ENCODE measurements at regions not wholly inside any gene's neighbourhood (a gene's known extent, or its start where the extent isn't known, plus 50 kb on each side); places are given as distances from the start of the nearest gene placed in this dataset.

- no peak for TF ChIP-seq CTCF (IDR thresholded peaks at IDR 0.05; ENCODE audit: low read depth, low read length, missing control alignments)
- H3K4me3 ChIP-seq (replicated peaks; ENCODE audit: low read depth, low read length) = no peak overlapping the region
- DNase-seq (ENCODE audit: extremely low read depth, low read depth) = no peak
Measured at GRCh38 chr9:86589273-86589672, 235.1 kb upstream of the TUT7 start.

- no peak for DNase-seq (ENCODE audit: extremely low read depth, low read depth)
- H3K4me3 ChIP-seq (replicated peaks; ENCODE audit: low read depth, low read length) = no peak overlapping the region
- TF ChIP-seq CTCF (IDR thresholded peaks at IDR 0.05; ENCODE audit: low read depth, low read length, missing control alignments) = no peak
Measured at GRCh38 chr9:86586144-86586494, 231.9 kb upstream of the TUT7 start.

- TF ChIP-seq CTCF (IDR thresholded peaks at IDR 0.05; ENCODE audit: low read depth, low read length, missing control alignments) = no peak
- peak overlapping the region; percentile 11; the same call in 1 of the 2 replicates for H3K4me3 ChIP-seq (replicated peaks; ENCODE audit: low read depth, low read length)
- DNase-seq (ENCODE audit: extremely low read depth, low read depth) = no peak
Measured at GRCh38 chr9:86585422-86586143, 231.4 kb upstream of the TUT7 start.

- DNase-seq (ENCODE audit: extremely low read depth, low read depth) = no peak
- no peak overlapping the region for H3K4me3 ChIP-seq (replicated peaks; ENCODE audit: low read depth, low read length)
- TF ChIP-seq CTCF (IDR thresholded peaks at IDR 0.05; ENCODE audit: low read depth, low read length, missing control alignments) = no peak
Measured at GRCh38 chr9:86580688-86581087, 226.5 kb upstream of the TUT7 start.

- DNase-seq (ENCODE audit: extremely low read depth, low read depth) = no peak
- no peak for TF ChIP-seq CTCF (IDR thresholded peaks at IDR 0.05; ENCODE audit: low read depth, low read length, missing control alignments)
- no peak overlapping the region for H3K4me3 ChIP-seq (replicated peaks; ENCODE audit: low read depth, low read length)
Measured at GRCh38 chr9:86578722-86579121, 224.5 kb upstream of the TUT7 start.

- no peak overlapping the region for H3K4me3 ChIP-seq (replicated peaks; ENCODE audit: low read depth, low read length)
- DNase-seq (ENCODE audit: extremely low read depth, low read depth) = no peak
- TF ChIP-seq CTCF (IDR thresholded peaks at IDR 0.05; ENCODE audit: low read depth, low read length, missing control alignments) = no peak
Measured at GRCh38 chr9:86577420-86578333, 223.5 kb upstream of the TUT7 start.
